HFF-Myc (cell line): ENCODE measurements at regions not wholly inside any gene's neighbourhood (a gene's known extent, or its start where the extent isn't known, plus 50 kb on each side); places are given as distances from the start of the nearest gene placed in this dataset.
"Not testable (repeated sequence)": the region's sequence is repeated elsewhere in the genome, so short reads cannot be mapped to it uniquely, and the experiment has no call there.

ENCODE experiments used
- DNase-seq: peaks from one replicate; pipeline ENCODE4 v3.0.0-alpha.2; 2011; ENCODE audit warnings: low read depth; ENCODE audit errors: extremely low read depth
- H3K4me3 ChIP-seq: replicated peaks from 2 replicates; pipeline ENCODE4 v1.5.1; 2011; ENCODE audit warnings: low read depth, mild to moderate bottlenecking, control low read depth, low read length
- CTCF ChIP-seq: IDR thresholded peaks from 2 replicates; pipeline ENCODE4 v1.5.1; 2012; ENCODE audit warnings: mild to moderate bottlenecking, low read depth, low read length, control low read depth; ENCODE audit errors: missing control alignments

- no peak overlapping the region for H3K4me3 ChIP-seq
- DNase-seq, result no peak
- TF ChIP-seq CTCF, result no peak
Observed at GRCh38 chr5:102049517-102049916, 246.6 kb downstream of the SLCO4C1 start.

- no peak for TF ChIP-seq CTCF
- H3K4me3 ChIP-seq, result no peak overlapping the region
- no peak for DNase-seq
Observed at GRCh38 chr5:102048940-102049339, 247.1 kb downstream of the SLCO4C1 start.

GRCh38 chr5:102047073-102047472, 249.0 kb downstream of the SLCO4C1 start:
- H3K4me3 ChIP-seq, DNase-seq: not testable (repeated sequence)

- TF ChIP-seq CTCF, result no peak
Observed at GRCh38 chr5:102040326-102040725, 255.8 kb downstream of the SLCO4C1 start.

GRCh38 chr5:102036927-102037326, 259.2 kb downstream of the SLCO4C1 start:
- no peak for TF ChIP-seq CTCF
- no peak for DNase-seq
- H3K4me3 ChIP-seq, result no peak overlapping the region

More at GRCh38 chr5:102040326-102040725, 255.8 kb downstream of the SLCO4C1 start:
- no peak overlapping the region for H3K4me3 ChIP-seq
- DNase-seq, result no peak

- DNase-seq, result no peak
- TF ChIP-seq CTCF, result no peak
- no peak overlapping the region for H3K4me3 ChIP-seq
Observed at GRCh38 chr5:102031711-102032110, 264.4 kb downstream of the SLCO4C1 start.

GRCh38 chr5:102018690-102019089, 277.4 kb downstream of the SLCO4C1 start:
- no peak for DNase-seq
- no peak for TF ChIP-seq CTCF
- no peak overlapping the region for H3K4me3 ChIP-seq

- H3K4me3 ChIP-seq, result no peak overlapping the region
- no peak for TF ChIP-seq CTCF
- no peak for DNase-seq
Observed at GRCh38 chr5:102018279-102018678, 277.8 kb downstream of the SLCO4C1 start.
